ENCODE measurements at regions not wholly inside any gene's neighbourhood (a gene's known extent, or its start where the extent isn't known, plus 50 kb on each side); places are given as distances from the start of the nearest gene placed in this dataset.

DNA sequence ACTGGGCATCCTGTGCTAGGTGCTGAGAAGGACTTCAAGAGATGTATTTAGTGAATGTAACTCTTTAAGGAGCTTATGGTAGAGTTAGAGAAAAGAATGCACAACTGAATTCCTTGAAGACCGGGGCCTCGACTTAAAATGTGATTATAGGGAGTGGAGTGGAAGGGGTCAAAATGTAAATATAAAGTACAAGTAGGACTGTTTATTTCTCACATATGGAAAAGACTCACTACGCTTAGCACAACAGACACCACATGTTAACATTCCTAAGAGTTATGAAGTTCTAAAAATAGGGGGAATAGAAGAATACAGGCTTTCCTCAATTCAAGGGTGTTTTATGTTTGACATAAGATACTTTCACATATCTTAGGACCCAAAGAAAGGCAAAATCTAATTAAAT is 117.8 kb upstream of the OSMR start:
- DNase-seq (ENCODE audit: low read depth in 2 of 2), result no peak
- H3K4me3 ChIP-seq (replicated peaks in 1 of 2; ENCODE audit: low read depth in 2 of 2, low read length in 2 of 2), result no peak overlapping the region
- TF ChIP-seq, protein P1, sequence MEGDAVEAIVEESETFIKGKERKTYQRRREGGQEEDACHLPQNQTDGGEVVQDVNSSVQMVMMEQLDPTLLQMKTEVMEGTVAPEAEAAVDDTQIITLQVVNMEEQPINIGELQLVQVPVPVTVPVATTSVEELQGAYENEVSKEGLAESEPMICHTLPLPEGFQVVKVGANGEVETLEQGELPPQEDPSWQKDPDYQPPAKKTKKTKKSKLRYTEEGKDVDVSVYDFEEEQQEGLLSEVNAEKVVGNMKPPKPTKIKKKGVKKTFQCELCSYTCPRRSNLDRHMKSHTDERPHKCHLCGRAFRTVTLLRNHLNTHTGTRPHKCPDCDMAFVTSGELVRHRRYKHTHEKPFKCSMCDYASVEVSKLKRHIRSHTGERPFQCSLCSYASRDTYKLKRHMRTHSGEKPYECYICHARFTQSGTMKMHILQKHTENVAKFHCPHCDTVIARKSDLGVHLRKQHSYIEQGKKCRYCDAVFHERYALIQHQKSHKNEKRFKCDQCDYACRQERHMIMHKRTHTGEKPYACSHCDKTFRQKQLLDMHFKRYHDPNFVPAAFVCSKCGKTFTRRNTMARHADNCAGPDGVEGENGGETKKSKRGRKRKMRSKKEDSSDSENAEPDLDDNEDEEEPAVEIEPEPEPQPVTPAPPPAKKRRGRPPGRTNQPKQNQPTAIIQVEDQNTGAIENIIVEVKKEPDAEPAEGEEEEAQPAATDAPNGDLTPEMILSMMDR (IDR thresholded peaks at IDR 0.05; ENCODE audit: low read depth, low read length), result no peak

GRCh38 chr5:38731461-38731860 is 114.4 kb upstream of the OSMR start:
- H3K4me3 ChIP-seq (replicated peaks in 1 of 2; ENCODE audit: low read depth in 2 of 2, low read length in 2 of 2), result no peak overlapping the region
- no peak for DNase-seq (ENCODE audit: low read depth in 2 of 2)
- TF ChIP-seq, protein P1 (IDR thresholded peaks at IDR 0.05; ENCODE audit: low read depth, low read length), result no peak

DNA sequence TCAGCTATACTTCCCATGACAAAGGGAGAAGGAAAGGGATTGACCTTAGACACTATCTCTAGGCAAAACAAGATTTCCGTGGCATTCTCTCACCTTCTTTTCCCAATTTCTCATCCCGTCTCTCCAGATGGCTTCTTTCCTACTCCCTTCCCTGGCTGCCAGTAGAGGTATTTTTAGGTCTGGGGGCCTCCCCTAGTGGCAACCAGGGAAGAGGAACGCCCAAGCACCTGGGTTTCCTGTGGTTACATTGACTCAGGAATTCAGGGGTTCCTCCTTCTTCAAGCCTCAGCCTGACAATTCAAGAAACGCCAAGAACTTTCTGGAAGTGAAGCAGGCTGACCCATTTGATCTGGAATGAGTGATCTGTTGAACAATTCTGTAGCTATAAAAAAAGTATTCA is 111.5 kb upstream of the OSMR start:
- TF ChIP-seq, protein P1 (IDR thresholded peaks at IDR 0.05; ENCODE audit: low read depth, low read length), result no peak
- H3K4me3 ChIP-seq (replicated peaks in 1 of 2; ENCODE audit: low read depth in 2 of 2, low read length in 2 of 2), result no peak overlapping the region
- no peak for DNase-seq (ENCODE audit: low read depth in 2 of 2)

- TF ChIP-seq, protein P1 (IDR thresholded peaks at IDR 0.05; ENCODE audit: low read depth, low read length), result no peak
- H3K4me3 ChIP-seq (replicated peaks in 1 of 2; ENCODE audit: low read depth in 2 of 2, low read length in 2 of 2), result no peak overlapping the region
- no peak for DNase-seq (ENCODE audit: low read depth in 2 of 2)
Observed at GRCh38 chr5:38736089-38736488, 109.7 kb upstream of the OSMR start.

- DNase-seq (ENCODE audit: low read depth in 2 of 2), result no peak
- no peak overlapping the region for H3K4me3 ChIP-seq (replicated peaks in 1 of 2; ENCODE audit: low read depth in 2 of 2, low read length in 2 of 2)
- TF ChIP-seq, protein P1 (IDR thresholded peaks at IDR 0.05; ENCODE audit: low read depth, low read length), result no peak
Observed at GRCh38 chr5:38737976-38738375, 107.8 kb upstream of the OSMR start.

- DNase-seq (ENCODE audit: low read depth in 2 of 2), result peak; percentile 49 to 52
- TF ChIP-seq, protein P1 (IDR thresholded peaks at IDR 0.05; ENCODE audit: low read depth, low read length), result no peak
- no peak overlapping the region for H3K4me3 ChIP-seq (replicated peaks in 1 of 2; ENCODE audit: low read depth in 2 of 2, low read length in 2 of 2)
Observed at GRCh38 chr5:38739011-38739704, 106.7 kb upstream of the OSMR start.

GRCh38 chr5:38739705-38740045 is 106.1 kb upstream of the OSMR start:
- H3K4me3 ChIP-seq (replicated peaks in 1 of 2; ENCODE audit: low read depth in 2 of 2, low read length in 2 of 2), result no peak overlapping the region
- TF ChIP-seq, protein P1 (IDR thresholded peaks at IDR 0.05; ENCODE audit: low read depth, low read length), result no peak
- no peak for DNase-seq (ENCODE audit: low read depth in 2 of 2)

Data from cardiac fibroblast (primary cell).